ENCODE measurements at regions not wholly inside any gene's neighbourhood (a gene's known extent, or its start where the extent isn't known, plus 50 kb on each side); places are given as distances from the start of the nearest gene placed in this dataset.

- Histone ChIP-seq H3K4me3 (no peak overlapping the region), H3K36me3 (replicated peaks in 1 of 2) (no peaks in the 10 kb centered on the region), H3K4me1 (replicated peaks in 1 of 2) (no peaks in the 10 kb centered on the region), H3K27ac (no peak overlapping the region), H3K9me3 (replicated peaks in 1 of 3) (no peaks in the 10 kb centered on the region), H3K27me3 (no peaks in the 10 kb centered on the region)
- DNase-seq, result no peak
- intact Hi-C loops (cut with DNase I), result no loop called here
- no peak for TF ChIP-seq POLR2A (IDR thresholded peaks at IDR 0.05)
- TF ChIP-seq CTCF (IDR thresholded peaks at IDR 0.05), result no peak
- 48 to 83% (median 70%) methylated on average over 1 of the region's 1 CpG for WGBS, 4 donors
These were observed 272.1 kb downstream of the HINT1 start for GRCh38 chr5:130893006-130893405.

- H3K27ac ChIP-seq, result no peak overlapping the region
- WGBS, 4 donors, result 83 to 94% (median 91%) methylated on average over 2 of the region's 2 CpGs
- no peaks in the 10 kb centered on the region for H3K27me3 ChIP-seq
- H3K4me3 ChIP-seq, result no peak overlapping the region
- no peak for DNase-seq
- intact Hi-C loops (cut with DNase I), result no loop called here
- TF ChIP-seq POLR2A (IDR thresholded peaks at IDR 0.05) (no peak), CTCF (IDR thresholded peaks at IDR 0.05) (no peak)
- H3K36me3 ChIP-seq (replicated peaks in 1 of 2), result no peaks in the 10 kb centered on the region
- H3K4me1 ChIP-seq (replicated peaks in 1 of 2), result no peaks in the 10 kb centered on the region
- no peaks in the 10 kb centered on the region for H3K9me3 ChIP-seq (replicated peaks in 1 of 3)
These were observed 274.4 kb downstream of the HINT1 start for GRCh38 chr5:130890610-130891009.

- Histone ChIP-seq H3K4me3 (no peak overlapping the region), H3K27ac (no peak overlapping the region), H3K27me3 (no peaks in the 10 kb centered on the region), H3K36me3 (replicated peaks in 1 of 2) (no peaks in the 10 kb centered on the region), H3K9me3 (replicated peaks in 1 of 3) (no peaks in the 10 kb centered on the region), H3K4me1 (replicated peaks in 1 of 2) (no peaks in the 10 kb centered on the region)
- WGBS, 4 donors, result 34 to 54% (median 47%) methylated on average over 3 of the region's 3 CpGs
- TF ChIP-seq CTCF (IDR thresholded peaks at IDR 0.05), result no peak
- no peak for DNase-seq
- intact Hi-C loops (cut with DNase I), result no loop called here
These were observed 279.4 kb downstream of the HINT1 start for GRCh38 chr5:130885691-130886090.

- Histone ChIP-seq H3K4me1 (replicated peaks in 1 of 2) (no peaks in the 10 kb centered on the region), H3K4me3 (no peak overlapping the region), H3K9me3 (replicated peaks in 1 of 3) (no peaks in the 10 kb centered on the region), H3K36me3 (replicated peaks in 1 of 2) (no peaks in the 10 kb centered on the region), H3K27me3 (no peaks in the 10 kb centered on the region), H3K27ac (no peak overlapping the region)
- intact Hi-C loops (cut with DNase I), result no loop called here
- DNase-seq, result no peak
- TF ChIP-seq POLR2A (IDR thresholded peaks at IDR 0.05), result no peak
- no peak for TF ChIP-seq CTCF (IDR thresholded peaks at IDR 0.05)
- 71 to 77% (median 74%) methylated on average over 3 of the region's 3 CpGs for WGBS, 4 donors
These were observed 280.0 kb downstream of the HINT1 start for GRCh38 chr5:130885027-130885426.
